Fibroblast of peridontal ligament (primary cell): ENCODE measurements at regions not wholly inside any gene's neighbourhood (a gene's known extent, or its start where the extent isn't known, plus 50 kb on each side); places are given as distances from the start of the nearest gene placed in this dataset.
"Not testable (repeated sequence)": the region's sequence is repeated elsewhere in the genome, so short reads cannot be mapped to it uniquely, and the experiment has no call there.

Source experiments
- DNase-seq: peaks from one replicate; pipeline ENCODE4 v3.0.0-alpha.2; 2010; ENCODE audit errors: extremely low read depth

DNA sequence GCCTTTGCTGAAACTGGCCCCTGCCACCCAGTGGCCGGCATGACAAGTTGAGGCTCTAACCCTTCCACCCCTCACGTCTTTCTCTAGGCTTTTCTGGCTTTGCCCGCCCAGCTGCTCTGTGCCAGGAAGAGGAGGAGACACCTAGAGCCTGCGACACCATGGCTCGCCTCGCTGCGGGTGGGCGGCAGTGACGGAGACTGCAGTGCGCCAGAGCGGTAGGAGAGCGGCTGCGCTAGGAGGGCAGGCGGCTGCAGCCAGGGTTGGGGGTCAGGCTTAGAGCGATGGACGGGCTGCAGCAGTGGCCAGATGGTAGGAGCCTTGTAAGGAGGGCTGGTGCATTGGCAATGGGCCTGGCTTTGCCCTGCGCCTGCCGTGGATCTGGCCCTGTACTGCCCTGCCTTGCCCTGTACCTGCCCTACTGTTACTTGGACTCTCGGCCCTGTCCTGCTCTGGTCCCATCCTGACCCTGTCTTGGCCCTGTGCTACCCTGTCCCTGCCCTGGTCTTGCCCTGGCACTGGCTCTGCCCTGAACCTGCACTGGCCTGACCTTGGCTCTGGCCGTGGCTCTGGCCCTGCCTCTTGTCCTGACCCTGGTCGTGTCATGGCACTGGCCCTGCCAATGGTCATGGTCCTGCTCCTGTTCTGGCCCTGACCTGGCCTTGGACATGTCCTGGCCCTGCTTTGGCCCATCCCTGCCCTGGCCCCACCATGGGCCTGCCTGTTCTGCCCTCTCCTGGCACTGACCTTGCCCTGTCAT lies 330.7 kb upstream of the PLGLB1 start:
- DNase-seq, result not testable (repeated sequence)

DNA sequence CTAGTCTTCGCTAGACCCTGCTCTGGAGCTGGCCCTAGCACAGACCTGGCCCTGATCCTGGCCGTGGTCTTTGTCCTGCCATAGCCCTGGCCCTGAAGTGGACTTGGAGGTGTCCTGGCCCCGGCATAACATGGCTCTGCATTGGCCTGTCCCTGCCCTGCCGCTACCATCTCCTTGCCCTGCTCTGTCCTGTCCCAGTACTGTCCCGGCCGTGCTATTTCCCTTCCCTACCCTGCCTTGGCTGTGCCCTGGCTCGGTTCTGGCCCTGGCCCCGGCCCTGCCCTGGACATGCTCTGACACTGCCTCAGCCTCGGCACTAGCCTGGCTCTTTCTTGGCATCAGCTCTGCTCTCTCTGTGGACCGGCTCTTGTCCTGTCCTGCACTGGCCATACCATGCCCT lies 331.8 kb upstream of the PLGLB1 start:
- not testable (repeated sequence) for DNase-seq

DNA sequence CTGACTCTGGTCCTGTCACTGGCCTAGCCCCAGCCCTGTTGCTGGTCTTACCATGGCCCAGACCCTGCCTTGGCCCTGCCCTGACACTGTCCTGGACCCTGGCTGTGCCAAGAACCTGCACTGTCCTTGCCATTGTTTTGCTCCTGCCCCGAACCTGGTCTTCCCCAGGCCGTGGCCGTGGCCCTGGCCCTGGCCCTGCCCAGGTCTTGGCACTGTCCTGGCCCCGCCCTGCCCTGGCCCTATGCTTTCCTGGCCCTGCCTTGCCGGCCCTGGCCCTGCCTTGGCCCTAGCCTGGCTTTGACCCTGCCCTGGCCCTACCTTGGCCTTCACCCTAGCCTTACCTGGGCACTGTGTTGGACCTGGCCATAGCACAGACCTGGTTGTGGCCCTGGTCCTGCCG lies 332.5 kb upstream of the PLGLB1 start:
- DNase-seq, result not testable (repeated sequence)

DNA sequence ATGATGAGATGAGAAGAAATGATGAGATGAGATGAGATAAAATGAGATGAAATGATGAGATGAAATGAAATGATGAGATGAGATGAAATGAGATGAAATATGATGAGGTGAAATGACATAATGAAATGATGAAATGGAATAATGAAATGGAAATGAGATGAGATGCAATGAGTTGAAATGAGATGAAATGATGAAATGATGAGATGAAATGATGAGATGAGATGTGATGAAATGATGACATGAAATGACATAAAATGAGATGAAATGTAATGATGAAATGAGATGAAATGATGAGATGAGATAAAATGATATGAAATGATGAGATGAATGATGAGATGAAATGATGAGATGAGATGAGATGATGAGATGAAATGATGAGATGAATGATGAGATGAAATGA lies 338.6 kb upstream of the PLGLB1 start:
- not testable (repeated sequence) for DNase-seq

DNA sequence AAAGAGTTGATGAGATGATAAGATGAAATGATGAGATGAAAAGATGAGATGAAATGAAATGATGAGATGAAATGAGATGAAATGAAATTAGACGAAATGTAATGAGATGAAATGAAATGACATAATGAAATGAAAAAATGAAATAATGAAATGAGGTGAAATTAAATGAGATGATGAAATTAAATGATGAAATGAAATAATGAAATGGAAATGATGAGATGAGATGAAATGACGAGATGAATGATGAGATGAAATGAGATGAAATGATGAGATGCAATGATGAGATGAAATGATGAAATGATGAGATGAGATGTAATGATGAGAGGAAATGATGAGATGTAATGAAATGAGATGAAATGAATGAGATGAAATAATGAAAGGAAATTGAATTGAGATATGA lies 339.3 kb upstream of the PLGLB1 start:
- not testable (repeated sequence) for DNase-seq

DNA sequence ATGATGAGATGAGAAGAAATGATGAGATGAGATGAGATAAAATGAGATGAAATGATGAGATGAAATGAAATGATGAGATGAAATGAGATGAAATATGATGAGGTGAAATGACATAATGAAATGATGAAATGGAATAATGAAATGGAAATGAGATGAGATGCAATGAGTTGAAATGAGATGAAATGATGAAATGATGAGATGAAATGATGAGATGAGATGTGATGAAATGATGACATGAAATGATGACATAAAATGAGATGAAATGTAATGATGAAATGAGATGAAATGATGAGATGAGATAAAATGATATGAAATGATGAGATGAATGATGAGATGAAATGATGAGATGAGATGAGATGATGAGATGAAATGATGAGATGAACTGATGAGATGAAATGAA lies 340.2 kb upstream of the PLGLB1 start:
- DNase-seq, result not testable (repeated sequence)

DNA sequence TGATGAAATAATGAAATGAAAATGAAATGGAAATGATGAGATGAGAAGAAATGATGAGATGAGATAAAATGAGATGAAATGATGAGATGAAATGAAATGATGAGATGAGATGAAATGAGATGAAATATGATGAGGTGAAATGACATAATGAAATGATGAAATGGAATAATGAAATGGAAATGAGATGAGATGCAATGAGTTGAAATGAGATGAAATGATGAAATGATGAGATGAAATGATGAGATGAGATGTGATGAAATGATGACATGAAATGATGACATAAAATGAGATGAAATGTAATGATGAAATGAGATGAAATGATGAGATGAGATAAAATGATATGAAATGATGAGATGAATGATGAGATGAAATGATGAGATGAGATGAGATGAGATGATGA lies 342.7 kb upstream of the PLGLB1 start:
- DNase-seq, result not testable (repeated sequence)

DNA sequence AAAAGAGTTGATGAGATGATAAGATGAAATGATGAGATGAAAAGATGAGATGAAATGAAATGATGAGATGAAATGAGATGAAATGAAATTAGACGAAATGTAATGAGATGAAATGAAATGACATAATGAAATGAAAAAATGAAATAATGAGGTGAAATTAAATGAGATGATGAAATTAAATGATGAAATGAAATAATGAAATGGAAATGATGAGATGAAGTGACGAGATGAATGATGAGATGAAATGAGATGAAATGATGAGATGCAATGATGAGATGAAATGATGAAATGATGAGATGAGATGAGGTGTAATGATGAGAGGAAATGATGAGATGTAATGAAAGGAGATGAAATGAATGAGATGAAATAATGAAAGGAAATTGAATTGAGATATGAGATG lies 343.4 kb upstream of the PLGLB1 start:
- not testable (repeated sequence) for DNase-seq

DNA sequence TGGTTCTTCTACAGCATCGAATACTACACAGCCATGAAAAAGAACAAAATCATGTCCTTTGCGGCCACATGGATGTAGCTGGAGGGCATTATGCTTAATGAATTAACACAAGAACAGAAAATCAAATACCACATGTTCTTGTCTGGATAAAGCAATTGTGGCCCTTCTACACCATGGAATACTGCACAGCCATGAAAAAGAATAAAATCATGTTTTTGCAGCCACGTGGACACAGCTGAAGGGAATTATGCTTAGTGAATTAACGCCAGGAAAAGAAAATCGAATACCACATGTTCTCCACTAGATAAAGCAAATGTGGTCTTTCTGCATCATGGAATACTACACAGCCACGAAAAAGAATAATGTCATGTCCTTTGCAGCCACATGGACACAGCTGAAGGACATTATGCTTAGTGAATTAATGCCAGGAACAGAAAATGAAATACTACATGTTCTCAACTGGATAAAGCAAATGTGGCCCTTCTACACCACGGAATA lies 361.8 kb upstream of the PLGLB2 start:
- not testable (repeated sequence) for DNase-seq

DNA sequence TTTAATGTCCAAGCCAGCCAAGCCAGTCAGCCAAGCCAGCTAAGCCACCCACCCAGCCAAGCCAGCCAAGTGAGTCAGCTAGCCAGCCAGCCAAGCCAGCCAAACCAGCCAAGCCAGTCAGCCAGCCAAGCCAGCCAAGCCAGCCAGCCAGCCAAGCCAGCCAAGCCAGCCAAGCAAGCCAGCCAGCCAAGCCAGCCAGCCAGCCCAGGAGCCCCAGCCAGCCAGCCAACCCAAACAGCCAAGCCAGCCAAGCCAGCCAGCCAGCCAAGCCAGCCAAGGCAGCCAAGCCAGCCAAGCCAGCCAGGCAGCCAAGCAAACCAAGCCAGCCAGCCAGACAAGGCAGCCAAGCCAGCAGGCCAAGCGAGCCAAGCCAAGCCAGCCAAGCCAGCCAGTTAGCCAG lies 352.1 kb upstream of the PLGLB2 start:
- not testable (repeated sequence) for DNase-seq

DNA sequence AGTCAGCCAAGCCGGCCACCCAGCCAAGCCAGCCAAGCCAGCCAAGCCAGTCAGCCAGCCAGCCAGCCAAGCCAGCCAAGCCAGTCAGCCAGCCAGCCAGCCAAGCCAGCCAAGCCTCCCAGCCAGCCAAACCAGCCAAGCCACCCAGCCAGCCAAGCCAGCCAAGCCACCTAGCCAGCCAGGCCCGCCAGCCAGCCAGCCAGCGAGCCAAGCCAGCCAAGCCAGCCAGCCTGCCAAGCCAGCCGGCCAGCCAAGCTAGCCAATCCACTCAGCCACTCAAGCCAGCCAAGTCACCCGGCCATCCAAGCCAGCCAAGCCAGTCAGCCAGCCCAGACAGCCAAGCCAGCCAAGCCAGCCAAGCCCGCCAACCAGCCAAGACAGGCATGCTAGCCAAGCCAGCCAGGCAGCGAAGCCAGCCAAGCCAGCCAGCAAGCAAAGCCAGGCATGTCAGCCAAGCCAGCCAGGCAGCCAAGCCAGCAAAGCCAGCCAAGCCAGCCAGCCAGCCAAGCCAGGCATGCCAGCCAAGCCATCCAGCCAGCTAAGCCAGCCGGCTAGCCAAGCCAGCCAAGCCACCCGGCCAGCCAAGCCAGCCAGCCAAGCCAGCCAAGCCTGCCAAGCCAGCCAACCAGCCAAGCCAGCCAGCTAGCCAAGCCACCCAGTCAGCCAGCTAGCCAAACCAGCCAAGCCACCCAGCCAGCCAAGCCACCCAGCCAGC lies 351.2 kb upstream of the PLGLB2 start:
- not testable (repeated sequence) for DNase-seq

DNA sequence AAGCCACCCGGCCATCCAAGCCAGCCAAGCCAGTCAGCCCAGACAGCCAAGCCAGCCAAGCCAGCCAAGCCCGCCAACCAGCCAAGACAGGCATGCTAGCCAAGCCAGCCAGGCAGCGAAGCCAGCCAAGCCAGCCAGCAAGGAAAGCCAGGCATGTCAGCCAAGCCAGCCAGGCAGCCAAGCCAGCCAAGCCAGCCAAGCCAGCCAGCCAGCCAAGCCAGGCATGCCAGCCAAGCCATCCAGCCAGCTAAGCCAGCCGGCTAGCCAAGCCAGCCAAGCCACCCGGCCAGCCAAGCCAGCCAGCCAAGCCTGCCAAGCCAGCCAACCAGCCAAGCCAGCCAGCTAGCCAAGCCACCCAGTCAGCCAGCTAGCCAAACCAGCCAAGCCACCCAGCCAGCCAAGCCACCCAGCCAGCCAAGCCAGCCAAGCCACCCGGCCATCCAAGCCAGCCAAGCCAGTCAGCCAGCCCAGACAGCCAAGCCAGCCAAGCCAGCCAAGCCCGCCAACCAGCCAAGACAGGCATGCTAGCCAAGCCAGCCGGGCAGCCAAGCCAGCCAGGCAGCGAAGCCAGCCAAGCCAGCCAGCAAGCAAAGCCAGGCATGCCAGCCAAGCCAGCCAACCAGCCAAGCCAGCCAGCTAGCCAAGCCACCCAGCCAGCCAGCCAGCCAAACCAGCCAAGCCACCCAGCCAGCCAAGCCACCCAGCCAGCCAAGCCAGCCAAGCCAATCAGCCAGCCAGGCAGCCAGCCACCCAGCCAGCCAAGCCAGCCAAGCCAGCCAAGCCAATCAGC lies 350.4 kb upstream of the PLGLB2 start:
- DNase-seq, result not testable (repeated sequence)

DNA sequence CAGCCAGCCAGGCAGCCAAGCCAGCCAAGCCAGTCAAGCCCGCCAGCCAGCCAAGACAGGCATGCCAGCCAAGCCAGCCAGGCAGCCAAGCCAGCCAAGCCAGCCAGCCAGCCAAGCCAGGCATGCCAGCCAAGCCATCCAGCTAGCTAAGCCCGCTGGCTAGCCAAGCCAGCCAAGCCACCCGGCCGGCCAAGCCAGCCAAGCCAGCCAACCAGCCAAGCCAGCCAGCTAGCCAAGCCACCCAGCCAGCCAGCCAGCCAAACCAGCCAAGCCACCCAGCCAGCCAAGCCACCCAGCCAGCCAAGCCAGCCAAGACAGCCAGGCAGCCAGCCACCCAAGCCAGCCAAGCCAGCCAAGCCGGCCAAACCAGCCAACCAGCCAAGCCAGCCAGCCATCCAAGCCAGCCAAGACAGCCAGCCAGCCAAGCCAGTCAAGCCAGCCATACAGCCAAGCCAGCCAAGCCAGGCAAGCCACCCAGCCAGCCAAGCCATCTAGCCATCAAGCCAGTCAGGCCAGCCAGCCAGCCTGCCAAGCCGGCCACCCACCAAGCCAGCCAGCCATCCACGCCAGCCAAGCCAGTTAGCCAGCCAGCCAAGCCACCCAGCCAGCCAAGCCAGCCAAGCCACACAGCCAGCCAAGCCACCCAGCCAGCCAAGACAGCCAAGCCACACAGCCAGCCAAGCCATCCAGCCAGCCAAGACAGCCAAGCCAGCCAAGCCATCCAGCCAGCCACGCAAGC lies 349.2 kb upstream of the PLGLB2 start:
- DNase-seq, result not testable (repeated sequence)

DNA sequence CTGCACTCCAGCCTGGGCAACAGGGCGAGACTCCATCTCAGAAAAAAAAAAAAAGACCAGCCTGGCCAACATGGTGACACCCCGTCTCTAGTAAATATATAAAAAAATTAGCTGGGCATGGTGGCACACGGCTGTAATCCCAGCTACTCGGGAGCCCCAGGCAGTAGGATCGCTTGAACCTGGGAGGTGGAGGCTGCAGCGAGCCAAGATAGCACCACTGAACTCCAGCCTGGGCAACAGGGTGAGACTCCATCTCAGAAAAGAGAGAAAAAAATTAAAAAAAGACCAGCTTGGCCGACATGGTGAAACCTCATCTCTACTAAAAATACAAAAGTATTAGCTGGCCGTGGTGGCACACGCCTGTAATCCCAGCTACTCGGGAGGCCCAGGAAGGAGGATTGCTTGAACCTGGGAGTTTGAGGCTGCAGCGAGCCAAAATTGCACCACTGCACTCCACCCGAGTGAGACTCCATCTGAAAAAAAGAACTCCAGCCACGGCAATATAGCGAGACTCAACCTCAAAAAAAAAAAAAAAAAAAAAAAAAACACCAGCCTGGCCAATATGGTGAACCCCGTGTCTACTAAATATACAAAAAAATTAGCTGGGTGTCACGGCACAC lies 346.1 kb upstream of the PLGLB2 start:
- DNase-seq, result no peak

DNA sequence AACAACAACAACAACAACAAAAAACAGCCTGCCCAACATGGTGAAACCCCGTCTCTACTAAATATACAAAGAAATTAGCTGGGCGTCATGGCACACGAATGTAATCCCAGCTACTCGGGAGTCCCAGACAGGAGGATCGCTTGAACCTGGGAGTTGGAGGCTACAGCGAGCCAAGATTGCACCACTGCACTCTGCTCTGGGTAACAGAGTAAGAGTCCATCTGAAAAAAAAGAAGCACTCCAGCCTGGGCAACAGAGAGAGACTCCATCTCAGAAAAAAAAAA lies 344.1 kb upstream of the PLGLB2 start:
- no peak for DNase-seq

DNA sequence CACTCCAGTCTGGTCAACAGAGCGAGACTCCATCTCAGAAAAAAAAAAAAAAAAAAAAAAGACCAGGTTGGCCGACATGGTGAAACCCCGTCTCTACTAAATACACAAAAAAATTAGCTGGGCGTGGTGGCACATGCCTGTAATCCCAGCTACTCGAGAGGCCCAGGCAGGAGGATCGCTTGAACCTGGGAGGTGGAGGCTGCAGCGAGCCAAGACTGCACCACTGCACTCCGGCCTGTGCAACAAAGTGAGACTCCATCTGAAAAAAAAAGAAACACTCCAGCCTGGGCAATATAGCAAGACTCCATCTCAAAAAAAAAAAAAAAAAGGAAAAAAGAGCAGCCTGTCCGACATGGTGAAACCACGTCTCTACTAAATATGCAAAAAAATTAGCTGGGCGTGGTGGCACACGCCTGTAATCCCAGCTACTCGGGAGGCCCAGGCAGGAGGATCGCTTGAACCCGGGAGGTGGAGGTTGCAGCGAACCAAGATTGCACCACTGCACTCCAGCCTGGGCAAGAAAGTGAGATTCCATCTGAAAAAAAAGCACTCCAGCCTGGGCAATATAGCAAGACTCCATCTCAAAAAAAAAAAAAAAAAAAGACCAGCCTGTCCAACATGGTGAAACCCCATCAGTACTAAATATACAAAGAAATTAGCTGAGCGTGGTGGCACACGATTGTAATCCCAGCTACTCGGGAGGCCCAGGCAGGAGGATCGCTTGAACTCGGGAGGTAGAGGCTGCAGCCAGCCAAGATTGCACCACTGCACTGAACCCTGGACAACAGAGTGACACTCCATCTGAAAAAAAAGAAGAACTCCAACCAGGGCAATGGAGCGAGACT lies 343.3 kb upstream of the PLGLB2 start:
- not testable (repeated sequence) for DNase-seq

DNA sequence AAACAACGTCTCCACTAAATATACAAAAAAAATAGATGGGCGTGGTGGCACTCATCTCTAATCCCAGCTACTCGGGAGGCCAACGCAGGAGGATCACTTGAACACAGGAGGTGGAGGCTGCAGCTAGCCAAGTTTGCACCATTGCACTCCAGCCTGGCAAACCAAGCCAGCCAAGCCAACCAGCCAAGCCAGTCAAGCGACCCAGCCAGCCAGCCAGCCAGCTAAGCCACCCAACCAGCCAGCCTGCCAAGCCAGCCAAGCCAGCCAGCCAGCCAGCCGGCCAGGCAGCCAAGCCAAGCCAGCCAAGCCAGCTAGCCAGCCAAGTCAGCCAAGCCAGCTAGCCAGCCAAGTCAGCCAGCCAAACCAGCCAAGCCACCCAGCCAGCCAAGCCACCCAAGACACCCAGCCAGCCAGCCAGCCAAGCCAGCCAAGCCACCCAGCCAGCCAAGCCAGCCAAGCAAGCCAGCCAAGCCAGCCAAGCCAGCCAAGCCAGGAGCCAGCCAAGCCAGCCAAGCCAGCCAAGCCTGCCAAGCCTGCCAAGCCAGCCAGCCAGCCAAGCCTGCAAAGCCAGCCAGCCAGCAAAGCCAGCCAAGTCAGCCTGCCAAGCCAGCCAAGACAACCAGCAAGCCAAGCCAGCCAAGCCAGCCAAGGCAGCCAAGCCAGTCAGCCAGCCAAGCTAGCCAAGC lies 342.2 kb upstream of the PLGLB2 start:
- not testable (repeated sequence) for DNase-seq

DNA sequence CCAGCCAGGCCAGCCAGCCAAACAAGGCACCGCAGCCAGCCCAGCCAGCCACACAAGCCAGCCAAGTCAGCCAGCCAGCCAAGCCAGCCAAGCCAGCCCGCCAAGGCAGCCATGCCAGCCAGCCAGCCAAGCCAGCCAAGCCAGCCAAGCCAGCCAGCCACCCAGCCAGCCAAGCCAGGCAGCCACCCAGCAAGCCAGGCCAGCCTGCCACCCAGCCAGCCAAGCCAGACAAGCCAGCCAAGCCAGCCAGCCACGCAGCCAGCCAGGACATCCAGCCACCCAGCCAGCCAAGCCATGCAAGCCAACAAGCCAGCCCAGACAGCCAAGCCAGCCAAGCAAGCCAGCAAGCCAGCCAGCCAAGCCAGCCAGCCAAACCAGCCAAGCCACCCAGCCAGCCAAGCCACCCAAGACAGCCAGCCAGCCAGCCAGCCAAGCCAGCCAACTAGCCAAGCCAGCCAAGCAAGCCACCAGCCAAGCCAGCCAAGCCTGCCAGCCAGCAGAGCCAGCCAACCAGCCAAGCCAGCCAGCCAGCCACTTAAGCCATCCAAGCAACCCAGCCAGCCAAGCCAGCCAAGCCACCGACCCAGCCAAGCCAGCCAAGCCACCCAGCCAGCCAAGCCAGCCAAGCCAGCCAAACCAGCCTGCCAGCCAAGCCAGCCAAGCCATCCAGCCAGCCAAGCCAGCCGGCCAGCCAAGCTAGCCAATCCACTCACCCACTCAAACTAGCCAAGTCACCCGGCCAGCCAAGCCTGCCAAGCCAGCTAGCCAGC lies 341.3 kb upstream of the PLGLB2 start:
- DNase-seq, result not testable (repeated sequence)

DNA sequence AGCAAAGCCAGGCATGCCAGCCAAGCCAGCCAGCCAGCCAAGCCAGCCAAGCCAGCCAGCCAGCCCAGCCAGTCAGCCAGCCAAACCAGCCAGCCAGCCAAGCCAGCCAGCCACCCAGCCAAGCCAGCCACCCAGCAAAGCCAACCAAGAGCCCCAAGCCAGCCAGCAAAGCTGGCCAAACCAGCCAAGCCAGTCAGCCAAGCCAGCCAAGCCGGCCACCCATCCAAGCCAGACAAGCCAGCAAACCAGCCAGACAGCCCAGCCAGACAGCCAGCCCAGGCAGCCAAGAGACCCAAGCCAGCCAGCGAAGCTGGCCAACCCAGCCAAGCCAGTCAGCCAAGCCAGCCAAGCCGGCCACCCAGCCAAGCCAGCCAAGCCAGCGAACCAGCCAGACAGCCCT lies 338.3 kb upstream of the PLGLB2 start:
- not testable (repeated sequence) for DNase-seq
